ENCODE measurements at regions not wholly inside any gene's neighbourhood (a gene's known extent, or its start where the extent isn't known, plus 50 kb on each side); places are given as distances from the start of the nearest gene placed in this dataset.
"Not testable (repeated sequence)": the region's sequence is repeated elsewhere in the genome, so short reads cannot be mapped to it uniquely, and the experiment has no call there.

DNA sequence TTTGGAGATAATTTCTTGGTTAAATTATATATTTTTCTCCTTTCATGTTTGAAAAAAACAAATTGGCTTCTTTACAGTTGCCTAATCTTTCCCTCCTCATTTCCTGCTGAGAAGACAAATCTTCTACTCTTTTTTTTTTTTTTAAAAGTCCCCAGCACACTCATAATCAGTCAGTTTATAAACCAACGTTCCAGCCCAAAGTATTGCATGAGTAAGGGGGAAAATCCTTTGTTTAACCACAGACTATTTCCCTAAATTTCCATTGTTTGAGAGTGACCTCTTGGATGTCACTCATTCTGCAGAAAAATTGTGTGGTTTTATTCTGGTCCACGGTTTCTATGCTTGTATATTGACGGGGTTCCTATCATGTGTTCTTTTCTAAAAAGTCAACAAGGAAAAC lies 55.1 kb upstream of the TLR4 start:
- Histone ChIP-seq H3K9ac (ENCODE audit: low read depth in 1 of 3, low read length in 3 of 3) (no peak overlapping the region), H3K4me1 (ENCODE audit: control insufficient read depth in 3 of 3, insufficient read depth in 3 of 3, low read length in 3 of 3) (peaks cover 4 to 8% (median 7%) of the 10 kb centered on the region in 3 donors), H3K4me3 (ENCODE audit: low read length in 3 of 3) (no peak overlapping the region), H3K36me3 (ENCODE audit: control insufficient read depth in 3 of 3, insufficient read depth in 3 of 3, low read length in 3 of 3) (no peaks in the 10 kb centered on the region), H3K27ac (ENCODE audit: low read depth, low read length) (no peak overlapping the region), H3K27me3 (ENCODE audit: control insufficient read depth in 3 of 3, insufficient read depth in 3 of 3, low read length in 3 of 3) (peaks cover 0 to 4% (median 0%) of the 10 kb centered on the region in 3 donors), H3K9me3 (ENCODE audit: control insufficient read depth in 3 of 3, low read length in 3 of 3) (no peaks in the 10 kb centered on the region)

DNA sequence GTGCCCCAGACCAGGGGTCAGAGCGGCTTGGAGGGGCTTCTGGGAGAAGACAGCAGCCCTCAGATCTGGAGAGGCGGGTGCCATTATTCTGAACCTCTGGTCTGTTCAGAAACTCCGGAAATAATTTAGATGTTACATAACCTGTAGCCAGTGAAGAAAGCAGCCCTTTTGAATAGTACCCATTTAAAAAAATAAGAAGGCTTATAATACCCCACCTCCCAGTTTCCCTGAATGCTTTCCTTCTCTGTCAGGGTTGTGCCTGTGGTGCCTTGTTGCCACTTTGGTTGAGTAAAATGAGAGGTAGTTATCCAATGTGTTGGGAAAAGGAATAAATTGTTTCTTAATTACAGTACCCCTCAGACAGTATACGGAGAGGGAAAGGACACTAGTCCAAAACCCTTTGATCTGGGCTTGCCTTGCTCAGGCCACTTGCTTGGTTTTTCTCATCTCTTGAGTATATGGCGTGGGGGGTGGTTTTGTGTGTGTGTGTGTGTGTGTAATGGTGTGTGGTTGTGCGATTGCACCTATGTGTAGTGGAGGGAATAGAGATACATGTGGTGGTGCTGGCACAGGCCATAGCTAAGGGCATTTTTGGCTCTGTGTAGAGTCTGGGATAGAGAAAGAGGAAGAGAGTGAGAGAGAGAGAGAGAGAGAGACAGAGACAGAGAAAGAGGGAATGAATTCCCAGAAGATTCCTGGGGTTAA lies 59.1 kb upstream of the TLR4 start:
- no peak overlapping the region for H3K27ac ChIP-seq (ENCODE audit: low read depth, low read length)
- H3K9me3 ChIP-seq (ENCODE audit: control insufficient read depth in 3 of 3, low read length in 3 of 3) = no peaks in the 10 kb centered on the region
- H3K36me3 ChIP-seq (ENCODE audit: control insufficient read depth in 3 of 3, insufficient read depth in 3 of 3, low read length in 3 of 3) = no peaks in the 10 kb centered on the region
- peaks cover 4 to 8% (median 7%) of the 10 kb centered on the region in 3 donors for H3K4me1 ChIP-seq (ENCODE audit: control insufficient read depth in 3 of 3, insufficient read depth in 3 of 3, low read length in 3 of 3)
- H3K27me3 ChIP-seq (ENCODE audit: control insufficient read depth in 3 of 3, insufficient read depth in 3 of 3, low read length in 3 of 3) = peaks cover 2 to 21% (median 13%) of the 10 kb centered on the region in 3 donors
- H3K4me3 ChIP-seq (ENCODE audit: low read length in 3 of 3) = peak overlapping the region; percentile 42 to 70 (median 60)
- peak overlapping the region in 2 of 3 donors; percentile 42 to 76 for H3K9ac ChIP-seq (ENCODE audit: low read depth in 1 of 3, low read length in 3 of 3)

GRCh38 chr9:117644133-117644931 lies 59.9 kb upstream of the TLR4 start:
- Histone ChIP-seq H3K9ac (ENCODE audit: low read depth in 1 of 3, low read length in 3 of 3) (peak overlapping the region in 2 of 3 donors; percentile 42 to 76), H3K27ac (ENCODE audit: low read depth, low read length) (no peak overlapping the region), H3K4me1 (ENCODE audit: control insufficient read depth in 3 of 3, insufficient read depth in 3 of 3, low read length in 3 of 3) (peaks cover 4 to 8% (median 7%) of the 10 kb centered on the region in 3 donors), H3K4me3 (ENCODE audit: low read length in 3 of 3) (peak overlapping the region; percentile 42 to 70 (median 60)), H3K36me3 (ENCODE audit: control insufficient read depth in 3 of 3, insufficient read depth in 3 of 3, low read length in 3 of 3) (no peaks in the 10 kb centered on the region), H3K27me3 (ENCODE audit: control insufficient read depth in 3 of 3, insufficient read depth in 3 of 3, low read length in 3 of 3) (peaks cover 2 to 21% (median 13%) of the 10 kb centered on the region in 3 donors), H3K9me3 (ENCODE audit: control insufficient read depth in 3 of 3, low read length in 3 of 3) (no peaks in the 10 kb centered on the region)

DNA sequence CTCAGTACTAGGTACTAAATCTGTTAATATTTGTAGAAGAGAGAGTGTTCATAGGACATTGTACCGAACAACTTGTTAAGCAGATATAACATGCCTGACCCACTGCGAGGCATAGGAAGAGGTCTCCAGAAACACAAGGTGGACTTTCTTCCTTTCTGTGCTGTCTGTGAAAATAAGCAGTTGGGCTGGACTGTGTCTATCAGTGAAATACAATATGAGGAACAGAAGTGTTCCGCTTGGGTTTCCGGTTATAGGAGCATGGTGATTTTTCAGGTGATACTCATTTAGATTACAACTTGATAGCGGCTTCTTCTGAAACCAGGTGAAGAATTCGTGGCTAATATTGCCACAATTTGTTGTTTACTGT lies 60.9 kb upstream of the TLR4 start:
- peaks cover 2 to 21% (median 13%) of the 10 kb centered on the region in 3 donors for H3K27me3 ChIP-seq (ENCODE audit: control insufficient read depth in 3 of 3, insufficient read depth in 3 of 3, low read length in 3 of 3)
- H3K36me3 ChIP-seq (ENCODE audit: control insufficient read depth in 3 of 3, insufficient read depth in 3 of 3, low read length in 3 of 3) = no peaks in the 10 kb centered on the region
- H3K9ac ChIP-seq (ENCODE audit: low read depth in 1 of 3, low read length in 3 of 3) = no peak overlapping the region
- no peaks in the 10 kb centered on the region for H3K9me3 ChIP-seq (ENCODE audit: control insufficient read depth in 3 of 3, low read length in 3 of 3)
- no peak overlapping the region for H3K4me3 ChIP-seq (ENCODE audit: low read length in 3 of 3)
- no peak overlapping the region for H3K27ac ChIP-seq (ENCODE audit: low read depth, low read length)
- H3K4me1 ChIP-seq (ENCODE audit: control insufficient read depth in 3 of 3, insufficient read depth in 3 of 3, low read length in 3 of 3) = peaks cover 4 to 8% (median 7%) of the 10 kb centered on the region in 3 donors

- not testable (repeated sequence) for H3K27ac ChIP-seq (ENCODE audit: low read depth, low read length); H3K36me3 ChIP-seq (ENCODE audit: control insufficient read depth in 3 of 3, insufficient read depth in 3 of 3, low read length in 3 of 3); H3K4me1 ChIP-seq (ENCODE audit: control insufficient read depth in 3 of 3, insufficient read depth in 3 of 3, low read length in 3 of 3); H3K9me3 ChIP-seq (ENCODE audit: control insufficient read depth in 3 of 3, low read length in 3 of 3); H3K4me3 ChIP-seq (ENCODE audit: low read length in 3 of 3); H3K9ac ChIP-seq (ENCODE audit: low read depth in 1 of 3, low read length in 3 of 3)
- peaks cover 2 to 21% (median 13%) of the 10 kb centered on the region in 3 donors for H3K27me3 ChIP-seq (ENCODE audit: control insufficient read depth in 3 of 3, insufficient read depth in 3 of 3, low read length in 3 of 3)
These were observed 61.5 kb upstream of the TLR4 start for GRCh38 chr9:117642571-117643287.

- H3K9me3 ChIP-seq (ENCODE audit: control insufficient read depth in 3 of 3, low read length in 3 of 3) = no peaks in the 10 kb centered on the region
- H3K36me3 ChIP-seq (ENCODE audit: control insufficient read depth in 3 of 3, insufficient read depth in 3 of 3, low read length in 3 of 3) = no peaks in the 10 kb centered on the region
- no peak overlapping the region for H3K4me3 ChIP-seq (ENCODE audit: low read length in 3 of 3)
- no peaks in the 10 kb centered on the region for H3K4me1 ChIP-seq (ENCODE audit: control insufficient read depth in 3 of 3, insufficient read depth in 3 of 3, low read length in 3 of 3)
- no peak overlapping the region for H3K27ac ChIP-seq (ENCODE audit: low read depth, low read length)
- H3K27me3 ChIP-seq (ENCODE audit: control insufficient read depth in 3 of 3, insufficient read depth in 3 of 3, low read length in 3 of 3) = peaks cover 0 to 11% (median 6%) of the 10 kb centered on the region in 3 donors
- no peak overlapping the region for H3K9ac ChIP-seq (ENCODE audit: low read depth in 1 of 3, low read length in 3 of 3)
These were observed 67.5 kb upstream of the TLR4 start for GRCh38 chr9:117636681-117637080.

GRCh38 chr9:117625154-117625553 lies 79.0 kb upstream of the TLR4 start:
- Histone ChIP-seq H3K36me3 (ENCODE audit: control insufficient read depth in 3 of 3, insufficient read depth in 3 of 3, low read length in 3 of 3) (no peaks in the 10 kb centered on the region), H3K9me3 (ENCODE audit: control insufficient read depth in 3 of 3, low read length in 3 of 3) (peaks cover 0 to 1% (median 0%) of the 10 kb centered on the region in 3 donors), H3K4me3 (ENCODE audit: low read length in 3 of 3) (no peak overlapping the region), H3K9ac (ENCODE audit: low read depth in 1 of 3, low read length in 3 of 3) (no peak overlapping the region), H3K27ac (ENCODE audit: low read depth, low read length) (no peak overlapping the region), H3K27me3 (ENCODE audit: control insufficient read depth in 3 of 3, insufficient read depth in 3 of 3, low read length in 3 of 3) (no peaks in the 10 kb centered on the region), H3K4me1 (ENCODE audit: control insufficient read depth in 3 of 3, insufficient read depth in 3 of 3, low read length in 3 of 3) (no peaks in the 10 kb centered on the region)

- no peak overlapping the region for H3K27ac ChIP-seq (ENCODE audit: low read depth, low read length)
These were observed 80.1 kb upstream of the TLR4 start for GRCh38 chr9:117624106-117624505.

DNA sequence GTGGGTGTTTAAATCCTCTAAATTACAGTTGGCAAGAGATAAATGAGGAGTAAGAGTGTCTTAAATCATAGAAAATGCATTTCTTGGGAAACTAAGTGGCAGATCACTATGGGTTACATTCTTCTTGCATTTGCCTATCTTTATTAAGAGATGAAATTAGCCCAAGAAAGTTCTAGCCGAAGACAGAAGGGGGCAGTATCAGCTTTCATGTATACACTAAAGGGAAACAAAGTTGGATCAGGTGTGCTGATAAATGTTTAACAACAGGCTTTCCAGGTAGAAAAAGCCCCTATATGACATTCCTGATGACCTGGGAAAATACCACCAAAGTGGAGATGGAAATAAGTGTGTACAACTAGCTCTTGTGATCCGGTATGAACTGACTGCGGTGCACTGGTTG lies 81.9 kb upstream of the TLR4 start:
- H3K4me3 ChIP-seq (ENCODE audit: low read length in 3 of 3) = no peak overlapping the region
- no peaks in the 10 kb centered on the region for H3K27me3 ChIP-seq (ENCODE audit: control insufficient read depth in 3 of 3, insufficient read depth in 3 of 3, low read length in 3 of 3)
- no peak overlapping the region for H3K9ac ChIP-seq (ENCODE audit: low read depth in 1 of 3, low read length in 3 of 3)
- H3K36me3 ChIP-seq (ENCODE audit: control insufficient read depth in 3 of 3, insufficient read depth in 3 of 3, low read length in 3 of 3) = no peaks in the 10 kb centered on the region
- no peak overlapping the region for H3K27ac ChIP-seq (ENCODE audit: low read depth, low read length)
- peaks cover 0 to 1% (median 0%) of the 10 kb centered on the region in 3 donors for H3K9me3 ChIP-seq (ENCODE audit: control insufficient read depth in 3 of 3, low read length in 3 of 3)
- H3K4me1 ChIP-seq (ENCODE audit: control insufficient read depth in 3 of 3, insufficient read depth in 3 of 3, low read length in 3 of 3) = no peaks in the 10 kb centered on the region

More at GRCh38 chr9:117624106-117624505, 80.1 kb upstream of the TLR4 start:
- H3K36me3 ChIP-seq (ENCODE audit: control insufficient read depth in 3 of 3, insufficient read depth in 3 of 3, low read length in 3 of 3) = no peaks in the 10 kb centered on the region
- H3K9ac ChIP-seq (ENCODE audit: low read depth in 1 of 3, low read length in 3 of 3) = no peak overlapping the region
- no peaks in the 10 kb centered on the region for H3K4me1 ChIP-seq (ENCODE audit: control insufficient read depth in 3 of 3, insufficient read depth in 3 of 3, low read length in 3 of 3)
- peaks cover 0 to 1% (median 0%) of the 10 kb centered on the region in 3 donors for H3K9me3 ChIP-seq (ENCODE audit: control insufficient read depth in 3 of 3, low read length in 3 of 3)
- no peaks in the 10 kb centered on the region for H3K27me3 ChIP-seq (ENCODE audit: control insufficient read depth in 3 of 3, insufficient read depth in 3 of 3, low read length in 3 of 3)
- no peak overlapping the region for H3K4me3 ChIP-seq (ENCODE audit: low read length in 3 of 3)

All from skeletal muscle tissue (tissue), 3 donors.